Stimulated activated CD8-positive, alpha-beta memory T cell treated with anti-CD3 and anti-CD28 coated beads, Interleukin-7, amount 100 ng/mL, for 48 hours (primary cell): ENCODE measurements at regions not wholly inside any gene's neighbourhood (a gene's known extent, or its start where the extent isn't known, plus 50 kb on each side); places are given as distances from the start of the nearest gene placed in this dataset.

Experiments
- DNase-seq, 2 donors: peaks; one replicate each; pipeline ENCODE4 v3.0.0-alpha.2; 2020; ENCODE audit warnings: low read depth in 1 of 2; ENCODE audit errors: extremely low read depth in 1 of 2

GRCh38 chr9:515665-516064 is 301.0 kb downstream of the DOCK8 start:
- no peak for DNase-seq

GRCh38 chr9:517993-518392 is 303.3 kb downstream of the DOCK8 start:
- no peak for DNase-seq

DNA sequence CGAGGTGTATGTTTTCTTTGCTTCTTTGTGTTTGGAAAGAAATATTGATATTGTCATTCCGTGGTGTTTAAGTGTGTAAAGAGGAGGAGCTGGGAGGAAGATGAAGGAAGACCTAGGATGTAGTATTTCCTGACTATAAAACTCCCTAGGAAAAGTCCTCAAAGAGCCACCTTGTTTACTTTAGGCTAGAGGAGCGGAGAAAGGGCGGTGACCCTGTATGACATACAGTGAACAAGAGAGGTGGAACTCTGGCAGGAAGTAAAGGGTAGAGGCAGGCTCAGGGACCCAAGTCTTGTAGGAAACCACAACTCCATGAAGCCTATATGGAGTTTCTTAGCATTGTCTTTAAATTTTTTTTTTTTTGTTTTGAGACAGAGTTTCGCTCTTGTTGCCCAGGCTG is 303.9 kb downstream of the DOCK8 start:
- no peak for DNase-seq

DNA sequence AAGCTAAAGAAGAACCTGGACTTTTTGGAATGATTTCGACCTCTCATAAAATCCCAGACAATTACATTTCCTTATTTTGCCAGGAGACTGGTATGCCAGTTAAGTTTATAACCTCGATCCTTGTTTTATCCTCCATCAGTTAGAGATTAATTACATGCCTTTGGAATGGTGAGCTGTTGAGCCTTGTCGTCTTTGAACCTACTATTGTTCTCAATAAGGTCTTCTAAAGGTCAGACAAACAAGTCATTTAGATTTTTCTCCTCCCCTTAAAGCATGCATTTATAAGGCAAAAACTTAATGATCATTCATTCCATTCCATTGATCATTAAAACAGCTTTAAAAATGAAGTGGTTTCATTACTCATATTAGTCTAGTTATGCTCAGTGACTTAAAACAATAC is 304.9 kb downstream of the DOCK8 start:
- no peak for DNase-seq

DNA sequence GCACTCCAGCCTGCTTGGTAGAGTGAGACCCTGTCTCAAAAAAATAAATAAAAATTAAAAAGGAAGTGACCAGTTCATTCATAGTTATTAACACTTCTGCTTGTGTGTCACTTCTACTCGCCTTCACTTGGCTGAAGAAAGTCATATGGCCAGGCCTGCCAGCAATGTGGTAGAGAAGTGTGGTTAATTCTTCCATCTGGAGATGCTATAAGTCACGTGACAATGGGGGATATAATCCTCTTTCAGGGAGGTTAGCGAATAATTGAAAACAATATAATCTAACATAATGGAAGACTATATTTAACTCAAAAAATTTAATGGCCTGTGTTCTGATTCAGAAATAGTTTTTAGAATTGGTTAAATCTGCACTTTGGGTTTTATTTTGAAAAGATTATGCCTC is 305.6 kb downstream of the DOCK8 start:
- DNase-seq, result no peak

DNA sequence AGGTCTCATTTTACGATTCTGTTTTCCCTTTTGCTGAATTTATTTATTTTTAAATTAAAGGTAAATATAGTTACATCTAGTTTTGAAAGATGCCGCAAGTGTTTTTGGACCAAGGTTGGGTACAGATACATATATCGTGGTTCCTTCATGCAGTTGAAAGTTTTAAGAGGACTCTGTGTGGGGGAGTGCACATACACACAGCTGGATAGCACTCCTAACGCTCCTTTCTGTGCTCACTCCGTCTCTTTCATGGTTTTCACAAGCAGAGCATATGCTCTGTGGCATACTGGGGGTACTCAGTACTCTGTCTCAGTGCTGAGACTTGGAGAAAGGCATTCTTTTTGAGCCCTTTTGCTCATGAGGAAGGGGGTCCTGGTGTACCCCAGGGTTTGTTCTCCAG is 307.5 kb downstream of the DOCK8 start:
- DNase-seq, result no peak

GRCh38 chr9:522658-523057 is 308.0 kb downstream of the DOCK8 start:
- DNase-seq, result no peak

DNA sequence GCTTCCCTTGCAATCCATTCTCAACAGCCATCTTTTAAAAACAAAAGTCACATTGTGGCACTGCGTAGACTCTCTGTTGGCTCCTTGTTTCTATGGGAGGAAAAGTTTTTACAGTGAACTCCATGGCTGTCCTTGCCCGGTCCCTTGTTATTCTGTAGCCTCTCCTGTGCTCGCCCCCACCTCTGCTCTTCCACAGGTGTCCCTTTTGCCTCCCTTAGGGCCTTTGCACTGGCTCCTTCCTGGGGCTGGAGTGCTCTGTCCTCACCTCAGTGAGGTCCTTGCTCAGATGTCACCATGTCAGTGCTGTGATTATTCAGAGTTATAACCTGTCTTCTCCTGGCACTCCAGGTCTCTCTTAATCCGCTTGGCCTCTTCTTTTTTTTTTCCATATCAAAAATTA is 308.8 kb downstream of the DOCK8 start:
- no peak for DNase-seq

DNA sequence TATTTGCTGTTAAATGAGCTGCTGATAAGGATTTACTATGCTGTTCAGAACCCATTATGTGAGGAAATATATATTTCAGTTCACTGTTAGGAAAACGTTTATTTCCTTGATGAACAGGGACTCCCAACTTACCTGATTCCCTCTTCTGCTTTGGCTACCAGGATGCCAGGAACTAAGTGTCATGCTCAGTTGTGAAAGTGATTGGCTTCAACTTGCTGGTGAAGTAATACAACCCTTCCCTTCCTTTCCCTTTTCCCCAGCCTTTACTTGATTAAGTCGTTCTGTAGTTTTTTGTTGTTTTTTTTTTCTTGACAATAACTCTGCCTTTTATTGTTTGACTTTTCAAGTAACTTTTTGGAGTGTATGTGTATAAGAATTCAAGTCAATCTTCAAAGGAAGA is 309.3 kb downstream of the DOCK8 start:
- no peak for DNase-seq

DNA sequence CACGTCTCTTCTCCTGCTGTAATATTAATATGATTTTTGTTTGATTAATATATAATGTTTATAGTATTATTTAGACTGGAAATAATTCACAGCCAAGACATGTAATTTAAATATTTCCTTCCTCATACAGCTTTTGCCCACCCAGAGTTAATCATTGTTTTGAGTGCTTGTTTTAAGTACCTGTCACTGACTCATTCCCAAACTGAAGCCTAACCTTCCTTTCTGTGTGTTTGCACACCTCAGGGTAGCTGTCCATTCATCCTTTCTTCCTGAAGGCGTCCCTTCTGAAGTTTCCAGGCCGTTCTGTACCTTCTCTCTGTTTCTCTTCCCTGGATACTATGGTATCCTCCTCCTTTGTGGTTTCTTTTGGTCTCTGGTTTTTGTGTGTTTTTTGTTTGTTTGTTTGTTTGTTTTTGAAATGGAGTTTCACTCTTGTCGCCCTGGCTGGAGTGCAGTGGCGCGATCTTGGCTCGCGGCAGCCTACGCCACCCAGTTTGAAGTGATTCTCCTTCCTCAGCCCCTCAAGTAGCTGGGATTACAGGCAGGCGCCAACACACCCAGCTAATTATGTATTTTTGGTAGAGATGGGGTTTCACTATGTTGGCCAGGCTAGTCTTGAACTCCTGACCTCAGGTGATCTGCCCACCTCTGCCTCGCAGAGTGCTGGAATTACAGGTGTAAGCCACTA is 312.4 kb downstream of the DOCK8 start:
- no peak for DNase-seq

DNA sequence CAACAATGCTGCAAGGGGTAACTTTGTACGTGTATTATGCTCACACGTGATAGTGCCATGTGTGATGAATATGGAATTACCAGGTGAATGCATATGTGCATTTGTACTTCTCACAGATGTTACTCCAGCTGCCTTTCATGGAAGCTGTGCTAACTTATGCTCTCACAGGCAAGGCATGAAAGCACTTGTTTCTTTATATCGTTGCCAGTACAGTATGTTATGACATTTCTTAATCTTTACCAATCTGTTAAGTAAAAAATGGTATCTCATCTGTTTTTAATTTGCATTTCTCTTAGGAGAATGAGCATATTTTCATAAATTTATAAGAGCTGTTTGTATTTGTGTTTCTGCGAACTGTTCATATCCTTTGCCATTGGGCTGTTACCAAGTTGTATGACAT is 311.8 kb upstream of the DMRT1 start:
- no peak for DNase-seq

- DNase-seq, result no peak
Observed at GRCh38 chr9:530681-531080, 310.8 kb upstream of the DMRT1 start.

- DNase-seq, result no peak
Observed at GRCh38 chr9:532707-533106, 308.8 kb upstream of the DMRT1 start.

- DNase-seq, result no peak
Observed at GRCh38 chr9:534886-535285, 306.6 kb upstream of the DMRT1 start.

- no peak for DNase-seq
Observed at GRCh38 chr9:535356-535755, 306.1 kb upstream of the DMRT1 start.

- DNase-seq, result no peak
Observed at GRCh38 chr9:536597-537511, 304.6 kb upstream of the DMRT1 start.

- no peak for DNase-seq
Observed at GRCh38 chr9:543478-543877, 298.0 kb upstream of the DMRT1 start.

GRCh38 chr9:545480-545879 is 296.0 kb upstream of the DMRT1 start:
- DNase-seq, result no peak

DNA sequence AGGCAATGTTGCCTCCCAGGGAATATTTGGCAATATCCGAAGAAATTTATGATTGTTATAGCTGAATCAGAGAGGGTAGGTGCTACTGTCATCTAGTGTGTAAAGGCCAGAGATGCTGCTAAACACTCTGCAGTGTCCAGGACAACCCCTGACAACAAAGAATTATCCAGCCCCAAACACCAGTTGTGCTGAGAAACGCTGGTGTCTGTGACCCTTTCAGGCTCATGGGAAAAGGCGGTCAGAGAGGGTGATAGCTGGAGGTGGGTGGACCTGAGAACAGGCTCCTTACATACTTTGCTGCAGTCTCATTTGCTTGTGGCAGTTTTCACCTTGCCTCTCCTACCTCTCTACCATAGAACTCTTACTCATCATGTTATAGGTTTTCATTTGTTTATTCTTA is 295.3 kb upstream of the DMRT1 start:
- DNase-seq, result no peak

DNA sequence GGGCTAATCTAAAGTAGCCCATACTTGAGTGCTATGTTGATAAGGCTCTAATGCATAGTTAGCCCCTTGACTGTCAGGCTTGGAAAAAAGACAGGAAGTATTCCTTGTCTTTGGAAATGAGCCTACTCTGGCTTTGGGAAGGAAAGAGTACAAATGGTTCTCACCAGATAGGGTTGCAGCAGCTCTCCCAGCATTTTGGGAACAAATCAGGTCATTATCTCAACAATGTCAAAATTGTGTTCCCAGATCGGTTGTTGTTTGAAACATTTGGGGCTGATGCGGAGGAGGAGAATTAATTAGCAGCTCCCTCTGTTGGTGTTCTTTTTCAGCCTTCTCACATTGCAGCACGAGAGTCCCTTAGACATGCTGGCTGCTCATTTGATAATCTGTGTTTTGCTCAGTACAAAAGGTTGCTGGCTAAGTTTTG is 294.7 kb upstream of the DMRT1 start:
- no peak for DNase-seq

DNA sequence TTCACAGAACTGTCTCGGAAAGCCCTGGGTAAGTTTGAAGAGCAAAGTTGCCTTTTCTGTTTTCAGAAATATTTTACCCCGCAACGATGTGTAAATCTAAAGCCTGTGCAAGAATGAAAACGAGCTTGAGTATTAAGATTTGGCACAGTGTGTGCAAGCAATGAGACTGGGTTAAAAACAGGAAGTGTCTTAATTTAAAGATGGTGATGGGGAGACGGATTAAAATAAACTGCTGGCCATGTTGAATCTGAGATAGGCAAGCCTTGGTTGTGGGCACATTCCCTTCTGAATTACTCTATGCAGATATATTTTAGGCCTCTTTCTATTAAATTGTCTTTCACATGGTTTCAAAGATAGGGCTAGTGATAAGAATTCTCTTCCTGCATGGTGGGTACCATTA is 294.2 kb upstream of the DMRT1 start:
- DNase-seq, result no peak

GRCh38 chr9:549455-549997 is 292.0 kb upstream of the DMRT1 start:
- DNase-seq, result no peak
